Stimulated activated naive CD8-positive, alpha-beta T cell treated with anti-CD3 and anti-CD28 coated beads, Interleukin-15, Interleukin-2, amounts not matched to agents 100 U/mL and 50 U/mL, for 24 hours (primary cell): ENCODE measurements at regions not wholly inside any gene's neighbourhood (a gene's known extent, or its start where the extent isn't known, plus 50 kb on each side); places are given as distances from the start of the nearest gene placed in this dataset.

Source experiments
- ATAC-seq: fragments of 150-1000 bp; cut with Tn5 transposase; one replicate; pipeline ENCODE4 v1.10.0; 2021
- DNase-seq: peaks from one replicate; pipeline ENCODE4 v3.0.0; 2021

- DNase-seq (no peak), ATAC-seq (no peak)
Observed at GRCh38 chr6:113458368-113459010, 398.7 kb upstream of the MARCKS start.

GRCh38 chr6:113461153-113461932, 395.8 kb upstream of the MARCKS start:
- DNase-seq (no peak), ATAC-seq (no peak)

- ATAC-seq, result no peak
- no peak for DNase-seq
Observed at GRCh38 chr6:113464536-113464935, 392.6 kb upstream of the MARCKS start.

GRCh38 chr6:113464960-113465359, 392.2 kb upstream of the MARCKS start:
- no peak for DNase-seq
- no peak for ATAC-seq

DNA sequence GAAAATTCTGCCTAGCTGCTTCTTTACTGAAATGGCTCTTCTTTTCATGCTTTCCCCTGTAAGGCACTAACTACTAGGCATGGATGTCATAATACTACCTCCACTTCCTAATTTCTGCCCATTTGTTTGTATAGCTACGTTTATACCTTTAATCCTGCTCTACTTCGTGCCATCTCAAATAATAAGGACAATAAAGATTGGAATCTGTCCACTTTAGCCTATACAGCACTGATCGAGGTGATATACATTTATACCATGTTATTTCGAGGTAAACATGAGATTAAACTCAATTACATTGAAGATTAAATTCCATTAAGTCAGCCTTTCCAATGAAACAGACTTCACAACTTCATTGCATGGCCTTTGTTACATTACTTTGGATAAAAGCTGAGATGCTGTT, 390.6 kb upstream of the MARCKS start:
- no peak for DNase-seq
- ATAC-seq, result no peak

- ATAC-seq (no peak), DNase-seq (no peak)
Observed at GRCh38 chr6:113475392-113475791, 381.8 kb upstream of the MARCKS start.

GRCh38 chr6:113476937-113477839, 380.0 kb upstream of the MARCKS start:
- no peak for DNase-seq
- ATAC-seq, result no peak

GRCh38 chr6:113480616-113481015, 376.5 kb upstream of the MARCKS start:
- no peak for ATAC-seq
- DNase-seq, result no peak

GRCh38 chr6:113481458-113481857, 375.7 kb upstream of the MARCKS start:
- ATAC-seq (no peak), DNase-seq (no peak)

DNA sequence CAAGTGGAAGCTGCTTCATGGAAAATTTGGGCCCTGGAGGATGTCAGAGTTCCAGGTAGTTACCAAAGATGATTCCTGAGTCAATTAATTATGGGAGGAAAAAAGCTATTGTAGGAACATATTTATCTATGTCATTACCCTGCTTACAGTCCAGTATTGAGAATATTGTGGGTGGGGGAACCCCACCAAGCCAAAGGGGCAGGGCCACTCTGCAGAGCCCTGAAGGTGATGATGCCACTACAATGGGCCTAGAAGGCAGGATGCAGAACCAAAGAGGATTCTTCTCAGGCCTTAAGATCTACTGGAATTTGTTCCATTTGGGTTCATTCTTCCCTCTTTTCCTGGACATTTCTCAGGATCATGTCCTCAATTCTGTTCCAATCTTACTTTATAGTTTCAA, 375.2 kb upstream of the MARCKS start:
- DNase-seq, result no peak
- ATAC-seq, result no peak

GRCh38 chr6:113482771-113483170, 374.4 kb upstream of the MARCKS start:
- ATAC-seq, result no peak

GRCh38 chr6:113486199-113486598, 370.9 kb upstream of the MARCKS start:
- ATAC-seq (no peak), DNase-seq (no peak)

More at GRCh38 chr6:113482771-113483170, 374.4 kb upstream of the MARCKS start:
- no peak for DNase-seq

DNA sequence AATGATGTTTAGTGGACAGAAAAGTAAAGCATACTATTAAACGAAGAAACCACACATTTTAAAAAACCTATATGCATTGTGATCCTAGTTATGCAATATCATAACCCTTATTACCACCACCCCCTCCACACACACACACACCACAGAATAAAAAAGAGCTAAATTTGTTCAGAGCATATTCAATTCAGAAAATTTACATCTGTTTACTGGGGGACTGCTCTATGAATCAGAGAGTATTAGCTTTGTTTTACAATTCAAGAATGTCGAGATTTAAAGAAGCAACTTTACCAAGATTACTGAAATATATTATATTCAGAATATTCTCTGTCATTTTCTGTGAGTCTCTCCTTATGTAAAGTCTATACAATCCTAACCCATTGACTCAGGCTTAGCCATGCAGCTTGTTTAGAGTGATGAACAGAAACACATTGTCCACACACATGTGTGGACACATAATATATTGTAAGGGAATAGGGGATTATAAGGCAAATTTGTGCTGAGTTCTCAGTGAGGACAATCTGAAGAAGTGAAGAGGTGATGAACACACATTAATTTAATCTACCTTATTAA, 369.6 kb upstream of the MARCKS start:
- no peak for DNase-seq
- no peak for ATAC-seq

GRCh38 chr6:113488061-113488460, 369.1 kb upstream of the MARCKS start:
- ATAC-seq (no peak), DNase-seq (no peak)

GRCh38 chr6:113488812-113489685, 368.1 kb upstream of the MARCKS start:
- no peak for ATAC-seq
- DNase-seq, result no peak

DNA sequence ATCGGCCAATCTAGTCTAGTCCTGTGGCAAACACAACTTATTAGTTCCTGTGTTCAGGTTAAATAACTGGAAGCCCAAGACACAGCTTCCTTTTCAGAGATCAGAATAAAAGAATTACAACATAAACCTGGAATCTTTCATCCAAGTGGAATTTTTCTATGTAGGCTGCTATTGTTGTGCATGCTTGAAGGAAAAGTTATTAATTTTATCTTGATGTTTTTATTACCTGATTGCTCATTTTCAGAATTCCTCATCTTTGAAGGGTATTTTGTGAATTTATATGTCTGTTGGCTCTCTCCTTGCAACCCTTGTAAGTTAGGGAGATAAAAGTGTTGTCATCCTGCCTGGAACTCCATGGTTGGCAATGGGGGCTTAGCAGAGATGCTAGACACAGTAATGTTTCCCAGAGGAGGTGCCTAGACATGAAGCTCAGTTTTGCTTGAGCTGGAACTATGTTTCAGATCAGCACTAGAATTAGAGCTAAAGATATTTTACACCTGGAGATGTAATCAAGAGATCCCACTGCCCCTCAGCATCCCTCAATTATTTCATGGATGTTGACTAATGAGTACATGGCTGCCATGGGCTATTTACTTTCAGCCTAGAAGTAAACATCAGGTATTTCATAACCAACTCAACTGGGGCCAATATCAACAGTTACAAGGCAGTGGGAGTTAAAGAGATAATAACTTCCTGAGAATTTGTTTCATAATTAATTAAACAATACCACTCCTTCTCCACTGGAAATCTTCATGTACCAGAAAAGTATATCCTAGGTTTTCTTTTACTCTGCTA, 367.0 kb upstream of the MARCKS start:
- no peak for ATAC-seq
- DNase-seq, result no peak

DNA sequence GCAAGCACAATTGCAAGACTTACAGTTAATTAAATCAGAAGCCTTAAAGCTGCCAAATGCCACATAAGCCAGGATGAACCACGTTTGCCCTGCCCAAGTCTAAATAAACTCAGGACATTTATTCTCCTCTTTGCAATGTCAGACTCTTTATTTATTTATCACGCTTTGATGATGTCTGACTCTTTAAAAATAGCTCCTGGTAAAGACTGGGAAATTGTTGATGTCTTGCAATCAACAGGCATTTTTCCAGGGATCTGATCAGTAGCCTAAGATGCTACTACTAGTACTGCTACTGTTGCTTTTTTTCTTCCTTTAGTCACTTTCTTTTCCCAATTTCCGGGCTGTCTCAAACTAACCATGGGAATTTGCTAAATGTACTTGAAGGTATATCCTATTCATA, 365.8 kb upstream of the MARCKS start:
- no peak for ATAC-seq

GRCh38 chr6:113493991-113494390, 363.2 kb upstream of the MARCKS start:
- DNase-seq, result no peak

More for the DNA sequence above, 365.8 kb upstream of the MARCKS start:
- DNase-seq, result no peak

DNA sequence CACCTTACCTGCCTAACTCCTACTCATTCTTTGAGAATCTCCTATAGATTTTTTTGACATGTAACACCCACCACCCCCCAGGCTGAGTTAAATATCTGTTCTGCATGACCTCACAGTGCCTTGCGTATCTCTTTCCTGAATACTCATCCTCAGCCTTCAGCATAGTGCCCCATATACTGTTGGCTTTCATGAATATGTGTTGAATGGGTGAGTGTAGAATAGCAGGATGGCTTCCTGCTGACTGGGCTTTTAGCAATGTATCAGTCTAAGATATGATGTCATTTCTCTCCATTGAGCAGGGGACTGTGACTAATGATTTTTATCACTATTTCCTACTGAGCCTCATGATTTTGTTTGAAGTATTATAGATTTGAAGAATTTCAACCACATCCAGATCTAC, 361.6 kb upstream of the MARCKS start:
- ATAC-seq (no peak), DNase-seq (no peak)

More at GRCh38 chr6:113493991-113494390, 363.2 kb upstream of the MARCKS start:
- no peak for ATAC-seq

DNA sequence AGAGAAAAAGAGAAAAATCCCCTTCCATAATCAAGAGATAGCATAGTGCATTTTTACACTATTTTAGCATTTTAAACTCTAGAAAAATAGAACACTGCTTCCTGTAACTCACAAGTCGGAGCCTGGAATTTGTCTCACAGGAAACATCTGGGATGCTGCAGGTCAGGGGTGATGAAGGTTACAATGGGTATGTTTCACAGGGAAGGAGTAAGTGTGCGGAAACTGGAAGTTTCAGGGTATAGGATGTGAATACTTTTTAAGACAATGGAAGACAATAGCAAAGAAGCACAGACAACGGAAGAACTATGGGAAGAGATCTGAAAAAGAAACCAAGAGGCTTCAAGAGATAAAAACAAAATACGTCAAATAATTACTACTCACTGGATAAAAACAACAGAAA, 361.0 kb upstream of the MARCKS start:
- ATAC-seq (no peak), DNase-seq (no peak)

DNA sequence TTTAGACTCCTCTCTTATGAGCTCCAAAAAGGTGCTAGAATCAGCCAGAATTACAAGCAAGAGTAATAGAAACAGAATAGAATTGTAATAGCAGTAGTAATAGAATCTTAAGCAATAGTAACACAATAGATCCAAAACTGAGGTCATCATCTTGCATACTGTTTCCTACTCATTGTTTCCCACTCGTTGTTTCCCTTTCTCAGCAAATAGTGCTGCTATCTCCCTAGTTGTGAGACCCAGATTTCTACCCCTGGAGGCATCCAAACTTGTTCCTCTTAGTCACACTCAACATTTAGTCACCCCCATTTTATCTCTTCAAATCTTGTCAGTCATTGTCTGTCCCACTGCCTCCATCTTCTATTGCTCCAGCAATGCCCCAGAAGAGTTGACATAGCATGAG, 356.9 kb upstream of the MARCKS start:
- no peak for DNase-seq
- ATAC-seq, result no peak
